Neutrophil (primary cell): ENCODE measurements at regions not wholly inside any gene's neighbourhood (a gene's known extent, or its start where the extent isn't known, plus 50 kb on each side); places are given as distances from the start of the nearest gene placed in this dataset.

Source experiments
- H3K27ac ChIP-seq: fragments of 200-600 bp; sonication (generic); 2 replicates; pipeline ENCODE4 v1.5.1; 2016; ENCODE audit warnings: mild to moderate bottlenecking, moderate library complexity
- H3K27me3 ChIP-seq: fragments of 200-600 bp; sonication (generic); 2 replicates; pipeline ENCODE4 v1.6.0; 2016; ENCODE audit warnings: mild to moderate bottlenecking
- H3K36me3 ChIP-seq: fragments of 200-600 bp; sonication (generic); 2 replicates; pipeline ENCODE4 v1.5.1; 2017
- H3K4me1 ChIP-seq, 2 experiments: fragments of 200-600 bp in 1 of 2; sonication (generic) in 1 of 2; 1 replicate in 1 of 2; 2 replicates in 1 of 2; pipeline versions ENCODE4 v1.5.1 to v1.6.1; 2013 to 2016; ENCODE audit warnings: low read depth in 1 of 2, low read length in 1 of 2, mild to moderate bottlenecking in 1 of 2, moderate library complexity in 1 of 2; ENCODE audit not compliant: control insufficient read depth in 1 of 2, insufficient read depth in 1 of 2
- H3K4me3 ChIP-seq, 2 experiments: fragments of 200-600 bp in 1 of 2; sonication (generic) in 1 of 2; 1 replicate in 1 of 2; 2 replicates in 1 of 2; pipeline ENCODE4 v1.5.1; 2013 to 2016; ENCODE audit warnings: low read depth in 1 of 2, low read length in 1 of 2, mild to moderate bottlenecking in 1 of 2, moderate library complexity in 1 of 2
- H3K9me3 ChIP-seq: fragments of 200-600 bp; sonication (generic); 2 replicates; pipeline ENCODE4 v1.5.1; 2016
- CTCF ChIP-seq: fragments of 200-600 bp; sonication (generic); IDR thresholded peaks from 2 replicates; pipeline ENCODE4 v1.5.1; 2016; ENCODE audit warnings: antibody characterized with exemption

GRCh38 chr6:11357285-11357684 is 124.8 kb upstream of the NEDD9 start:
- H3K9me3 ChIP-seq = no peaks in the 10 kb centered on the region
- TF ChIP-seq CTCF = no peak
- H3K27ac ChIP-seq = peak overlapping the region; percentile 99
- H3K4me3 ChIP-seq = peak overlapping the region; percentile 12 to 41
- peaks cover 79 to 82% of the 10 kb centered on the region in 2 experiments for H3K4me1 ChIP-seq
- H3K36me3 ChIP-seq = peaks cover 36% of the 10 kb centered on the region
- no peaks in the 10 kb centered on the region for H3K27me3 ChIP-seq

DNA sequence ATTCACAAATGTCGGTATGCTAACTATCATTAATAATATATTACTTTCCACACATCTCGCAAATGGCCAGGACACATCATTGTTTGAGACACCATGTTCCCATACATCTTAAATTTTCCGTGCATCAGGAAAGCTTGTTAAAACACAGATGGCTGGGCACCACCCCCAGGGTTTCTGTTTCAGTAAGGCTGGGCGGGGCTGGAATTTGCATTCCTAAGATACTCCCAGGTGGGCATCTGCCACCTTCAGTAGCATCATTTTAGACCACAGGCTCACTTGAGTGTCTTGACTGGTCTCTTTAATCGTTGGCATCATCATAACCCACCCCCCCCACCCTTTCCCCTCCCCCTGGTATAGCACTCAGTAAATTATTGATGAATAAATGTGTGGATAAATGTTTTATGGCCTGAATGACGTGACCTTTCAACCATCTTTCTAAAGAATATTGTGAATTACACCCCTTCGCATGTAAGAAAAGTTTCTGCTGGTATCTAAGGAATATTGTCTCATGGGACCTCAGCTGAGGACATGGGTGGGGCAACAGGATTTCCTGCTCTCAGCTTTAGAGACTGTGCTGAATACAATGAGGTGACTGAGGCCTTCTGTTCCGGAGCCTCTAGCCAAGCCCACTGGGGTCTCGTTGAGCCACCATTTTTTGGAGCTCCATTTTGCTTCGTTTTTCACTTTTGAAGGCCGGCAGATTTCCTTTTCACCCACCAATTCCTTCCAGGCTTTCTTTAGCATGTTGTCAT is 124.1 kb upstream of the NEDD9 start:
- H3K36me3 ChIP-seq = peaks cover 33% of the 10 kb centered on the region
- H3K27ac ChIP-seq = peak overlapping the region; percentile 99
- H3K9me3 ChIP-seq = no peaks in the 10 kb centered on the region
- TF ChIP-seq CTCF = no peak
- H3K4me3 ChIP-seq = peak overlapping the region; percentile 12 to 41
- H3K4me1 ChIP-seq = peaks cover 85 to 89% of the 10 kb centered on the region in 2 experiments
- H3K27me3 ChIP-seq = no peaks in the 10 kb centered on the region

GRCh38 chr6:11353921-11354389 is 121.5 kb upstream of the NEDD9 start:
- no peaks in the 10 kb centered on the region for H3K27me3 ChIP-seq
- H3K4me1 ChIP-seq = peaks cover 94 to 96% of the 10 kb centered on the region in 2 experiments
- no peaks in the 10 kb centered on the region for H3K9me3 ChIP-seq
- peaks cover 15% of the 10 kb centered on the region for H3K36me3 ChIP-seq
- no peak for TF ChIP-seq CTCF
- peak overlapping the region; percentile 99 for H3K27ac ChIP-seq
- H3K4me3 ChIP-seq = peak overlapping the region in 1 of 2 experiments; percentile 48

GRCh38 chr6:11350294-11350693 is 117.8 kb upstream of the NEDD9 start:
- Histone ChIP-seq H3K9me3 (no peaks in the 10 kb centered on the region), H3K27ac (peak overlapping the region; percentile 99), H3K27me3 (no peaks in the 10 kb centered on the region), H3K4me3 (peak overlapping the region; percentile 38 to 48), H3K4me1 (peaks cover 78 to 99% of the 10 kb centered on the region in 2 experiments), H3K36me3 (peaks cover 8% of the 10 kb centered on the region)
- peak; percentile 47 for TF ChIP-seq CTCF

DNA sequence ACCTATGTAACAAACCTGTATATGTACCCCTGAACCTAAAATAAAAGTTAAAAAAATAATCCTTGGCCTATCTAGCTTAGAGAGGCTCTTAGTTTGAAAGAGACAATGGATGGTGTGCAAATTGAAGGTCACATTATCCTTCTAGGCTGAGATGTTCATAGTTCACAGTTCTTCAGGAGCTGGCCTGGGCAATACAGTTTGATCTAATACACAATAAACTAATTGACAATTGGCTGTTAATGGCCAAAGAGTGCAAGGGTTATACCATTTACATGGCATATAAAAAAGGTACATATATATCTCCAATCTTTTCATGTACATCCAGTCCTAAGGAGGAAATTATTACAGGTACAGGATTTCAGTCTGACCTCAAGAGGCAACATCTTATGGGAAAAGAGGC is 117.4 kb upstream of the NEDD9 start:
- peak overlapping the region in 1 of 2 experiments; percentile 25 for H3K4me3 ChIP-seq
- peaks cover 74 to 97% of the 10 kb centered on the region in 2 experiments for H3K4me1 ChIP-seq
- peaks cover 8% of the 10 kb centered on the region for H3K36me3 ChIP-seq
- no peaks in the 10 kb centered on the region for H3K27me3 ChIP-seq
- H3K27ac ChIP-seq = peak overlapping the region; percentile 99
- no peaks in the 10 kb centered on the region for H3K9me3 ChIP-seq
- no peak for TF ChIP-seq CTCF
